Fibroblast of skin of right biceps (primary cell): ENCODE measurements at regions not wholly inside any gene's neighbourhood (a gene's known extent, or its start where the extent isn't known, plus 50 kb on each side); places are given as distances from the start of the nearest gene placed in this dataset.
"Not testable (repeated sequence)": the region's sequence is repeated elsewhere in the genome, so short reads cannot be mapped to it uniquely, and the experiment has no call there.

Experiments used
- DNase-seq: peaks from one replicate; pipeline ENCODE4 v3.0.0-alpha.2; 2013

DNA sequence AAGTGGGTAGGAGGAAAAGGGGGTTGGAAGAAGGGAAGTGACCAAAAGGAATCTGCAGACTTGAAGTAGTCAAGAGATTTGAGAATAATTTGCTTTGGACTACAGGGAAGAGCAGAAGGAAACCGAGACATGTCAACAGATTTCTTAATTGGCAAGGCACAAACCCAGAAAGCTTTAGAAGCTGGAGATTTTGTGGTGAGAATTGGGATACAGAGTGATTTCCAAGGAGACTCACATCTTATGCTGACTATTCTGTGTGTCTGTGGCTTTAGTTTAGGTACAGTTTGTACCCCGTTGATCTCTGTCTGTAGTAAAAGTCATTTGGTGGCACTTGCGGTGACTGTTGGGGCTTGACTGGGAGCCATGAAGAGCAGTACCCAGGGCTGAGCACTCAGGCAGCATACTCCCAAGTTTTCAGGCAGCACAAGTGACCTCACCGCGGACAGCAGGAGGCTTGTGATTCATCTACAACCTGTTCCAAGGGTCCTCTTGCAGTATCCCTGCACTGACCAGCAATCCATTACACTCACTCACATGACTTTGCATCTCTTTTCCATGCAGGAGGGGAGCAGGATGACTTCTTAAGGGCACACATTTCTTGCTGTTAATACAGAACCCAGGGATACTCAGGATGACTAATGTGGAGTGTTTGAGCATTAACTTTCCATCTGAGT, 97.1 kb upstream of the TNP1 start:
- peak; percentile 6 for DNase-seq

- DNase-seq = no peak
Measured at GRCh38 chr2:216951171-216951570, 91.3 kb upstream of the TNP1 start.

GRCh38 chr2:216950547-216950946, 90.7 kb upstream of the TNP1 start:
- DNase-seq = no peak

GRCh38 chr2:216949700-216950413, 90.0 kb upstream of the TNP1 start:
- peak; percentile 10 for DNase-seq

- no peak for DNase-seq
Measured at GRCh38 chr2:216947055-216947454, 87.2 kb upstream of the TNP1 start.

DNA sequence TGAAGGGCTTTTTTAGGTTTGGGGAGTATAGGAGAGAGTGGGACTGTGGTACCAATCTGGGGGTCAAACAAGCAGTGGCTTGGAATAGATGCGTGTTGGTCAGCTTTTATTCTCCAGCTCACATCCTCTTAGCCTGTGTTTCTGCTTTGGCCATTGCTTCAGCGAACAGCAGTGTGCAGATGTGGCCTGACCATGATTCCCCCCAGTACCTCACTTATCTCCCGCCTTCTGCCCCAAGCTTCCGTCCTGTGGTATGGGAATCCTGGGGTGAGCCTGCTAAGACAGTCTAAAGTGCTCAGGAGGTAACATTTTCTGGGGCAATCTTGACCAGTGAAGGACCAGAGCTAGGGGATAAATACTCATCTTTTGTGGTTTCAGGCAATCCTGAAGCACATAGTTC, 84.9 kb upstream of the TNP1 start:
- no peak for DNase-seq

DNA sequence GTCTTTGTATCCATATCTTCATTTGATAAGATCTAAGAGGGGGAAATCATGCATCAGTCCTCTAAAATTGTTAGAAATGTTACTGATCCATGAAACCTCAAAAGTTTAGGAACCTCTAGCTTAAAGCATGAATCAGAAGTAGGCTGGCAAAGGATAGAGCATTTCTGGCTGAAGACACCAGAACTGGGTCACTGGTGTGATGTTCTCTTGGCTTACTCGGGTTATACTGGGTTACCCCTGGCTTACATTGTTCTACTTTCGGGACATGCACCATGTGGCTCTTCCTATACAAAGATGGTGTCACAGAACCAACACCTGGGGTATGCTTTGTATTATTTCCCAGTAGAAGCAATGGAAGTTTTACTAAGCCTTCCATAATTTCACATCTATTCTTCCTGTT, 83.2 kb upstream of the TNP1 start:
- no peak for DNase-seq

GRCh38 chr2:216942465-216942864, 82.6 kb upstream of the TNP1 start:
- DNase-seq = no peak

GRCh38 chr2:216942016-216942415, 82.2 kb upstream of the TNP1 start:
- DNase-seq = no peak

DNA sequence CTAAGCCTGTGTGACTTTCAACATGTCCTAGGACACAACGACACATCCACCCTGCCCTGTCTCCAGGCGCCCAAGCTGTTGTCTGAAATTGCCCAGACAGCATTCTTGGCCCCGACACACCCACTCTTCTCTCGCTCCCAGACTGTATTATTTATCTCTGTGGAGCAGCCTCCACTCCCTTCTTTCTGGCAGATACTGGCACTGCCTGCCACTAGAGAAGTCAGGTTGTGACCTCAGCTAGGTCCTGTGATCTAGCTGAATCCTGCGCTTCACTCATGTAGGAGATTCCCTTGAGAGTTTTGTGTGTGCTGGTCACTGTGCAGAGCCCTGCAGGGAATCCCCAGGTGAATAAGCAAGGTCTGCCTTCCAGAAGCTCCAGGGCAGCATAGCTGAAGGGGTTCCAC, 77.1 kb upstream of the TNP1 start:
- no peak for DNase-seq

DNA sequence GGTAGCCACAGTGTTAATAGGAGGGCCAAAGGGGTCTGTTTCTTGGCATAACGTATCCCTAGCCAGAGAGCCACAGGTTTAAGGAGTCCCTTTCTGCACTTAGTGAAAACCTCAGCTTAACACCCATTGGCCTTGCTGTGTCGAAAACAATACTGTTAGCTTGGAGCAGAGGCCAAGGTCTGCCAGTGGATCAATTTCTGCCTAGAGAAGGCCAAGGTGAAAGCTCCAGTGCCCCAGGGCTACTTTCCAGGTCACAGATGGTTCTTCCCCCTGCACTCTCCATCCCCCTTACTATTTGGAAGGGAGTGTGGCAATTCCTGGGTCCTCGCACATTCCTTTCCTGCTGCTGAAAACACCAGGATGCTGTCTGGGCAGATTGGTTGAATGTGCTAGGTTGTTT, 74.8 kb upstream of the TNP1 start:
- no peak for DNase-seq

- DNase-seq = no peak
Measured at GRCh38 chr2:216934151-216934550, 74.3 kb upstream of the TNP1 start.

GRCh38 chr2:216932863-216933548, 73.1 kb upstream of the TNP1 start:
- no peak for DNase-seq

- DNase-seq = no peak
Measured at GRCh38 chr2:216932113-216932862, 72.4 kb upstream of the TNP1 start.

DNA sequence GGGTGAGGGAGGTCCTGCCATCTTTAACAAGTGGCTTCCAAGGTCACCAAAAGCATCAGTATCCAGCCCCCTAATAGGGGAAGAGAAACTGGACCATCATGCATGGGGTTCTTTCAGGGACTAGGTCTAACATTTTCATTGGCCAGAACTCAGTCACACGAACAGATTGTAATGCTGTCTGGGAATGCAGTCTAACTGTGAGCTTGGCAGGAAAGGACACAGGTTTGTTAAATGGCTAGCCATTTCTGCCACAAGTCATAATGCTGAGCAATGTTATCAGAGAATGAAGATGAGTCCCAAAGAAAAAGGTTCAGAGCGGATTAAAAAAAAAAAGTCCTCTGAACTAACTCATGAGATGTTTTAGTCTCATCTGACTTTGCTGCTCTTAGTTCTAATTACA, 70.9 kb upstream of the TNP1 start:
- no peak for DNase-seq

- DNase-seq = not testable (repeated sequence)
Measured at GRCh38 chr2:216929338-216929737, 69.5 kb upstream of the TNP1 start.

- no peak for DNase-seq
Measured at GRCh38 chr2:216927163-216927562, 67.3 kb upstream of the TNP1 start.

DNA sequence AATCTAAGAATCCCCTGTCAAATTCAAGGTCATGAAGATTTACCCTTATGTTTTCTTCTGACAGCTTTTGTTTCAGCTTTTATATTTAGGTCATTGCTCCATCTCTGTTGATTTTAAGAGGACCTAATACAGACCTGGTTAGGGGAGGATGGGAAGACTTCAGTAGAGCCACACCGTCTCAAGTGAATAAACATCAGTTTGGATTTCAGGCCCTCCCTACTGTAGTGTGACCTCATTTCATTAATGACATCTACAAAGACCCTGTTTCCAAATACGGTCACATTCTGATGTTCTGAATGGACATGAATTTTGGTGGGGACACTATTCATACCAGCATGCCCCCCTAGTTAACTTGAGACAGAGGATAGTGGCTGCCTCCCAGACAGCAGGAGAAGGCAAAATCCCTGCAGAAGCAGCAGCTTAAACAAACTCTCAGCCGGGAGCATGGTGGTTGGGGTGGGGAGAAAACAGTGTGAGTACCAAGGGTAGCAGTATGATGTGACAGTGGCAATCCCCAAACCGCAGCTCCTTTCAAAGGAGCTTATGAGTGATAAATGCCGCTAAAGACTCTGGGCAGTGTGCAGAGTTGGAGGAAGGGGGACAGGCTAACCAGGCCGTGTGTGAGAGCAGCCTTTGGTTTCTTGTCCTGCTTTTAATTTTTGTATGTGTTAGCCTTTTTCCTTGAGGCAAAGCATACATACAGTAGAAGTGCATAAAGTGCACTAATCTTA, 65.9 kb upstream of the TNP1 start:
- DNase-seq = no peak

DNA sequence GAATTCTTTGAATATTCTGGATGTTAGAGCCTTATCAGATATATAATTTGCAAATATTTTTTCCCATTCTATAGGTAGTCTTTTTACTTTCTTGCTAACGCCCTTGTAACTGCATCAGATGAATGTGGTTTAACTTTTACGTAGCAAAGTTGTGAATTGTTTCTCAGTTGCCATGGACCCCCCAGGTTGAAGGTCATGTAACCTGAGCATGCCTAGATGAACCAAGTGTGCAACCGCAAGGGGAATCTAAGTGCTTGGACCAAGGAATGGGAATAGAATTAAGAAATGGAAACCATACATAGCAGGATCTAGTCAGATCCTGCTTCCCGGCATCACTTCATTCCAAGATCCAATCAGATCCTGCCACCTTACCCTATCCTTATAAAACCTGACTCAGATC, 65.1 kb upstream of the TNP1 start:
- DNase-seq = no peak

DNA sequence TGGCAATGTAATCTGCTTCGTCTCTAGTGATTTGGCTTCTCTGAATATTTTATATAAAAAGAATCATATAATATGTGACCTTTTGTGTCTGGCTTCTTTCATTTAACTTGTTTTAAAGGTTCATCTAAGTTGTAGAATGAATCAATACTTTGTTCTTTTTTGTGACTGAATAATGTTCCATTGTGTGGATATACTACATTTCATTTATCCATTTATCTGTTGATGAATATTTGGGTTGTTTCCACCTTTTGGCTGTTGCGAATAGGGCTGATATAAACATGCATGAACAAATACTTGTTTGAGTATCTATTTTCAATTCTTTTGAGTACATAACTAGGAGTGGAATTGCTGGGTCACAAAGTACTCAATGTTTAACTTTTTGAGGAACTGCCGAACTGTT, 63.8 kb upstream of the TNP1 start:
- DNase-seq = no peak

DNA sequence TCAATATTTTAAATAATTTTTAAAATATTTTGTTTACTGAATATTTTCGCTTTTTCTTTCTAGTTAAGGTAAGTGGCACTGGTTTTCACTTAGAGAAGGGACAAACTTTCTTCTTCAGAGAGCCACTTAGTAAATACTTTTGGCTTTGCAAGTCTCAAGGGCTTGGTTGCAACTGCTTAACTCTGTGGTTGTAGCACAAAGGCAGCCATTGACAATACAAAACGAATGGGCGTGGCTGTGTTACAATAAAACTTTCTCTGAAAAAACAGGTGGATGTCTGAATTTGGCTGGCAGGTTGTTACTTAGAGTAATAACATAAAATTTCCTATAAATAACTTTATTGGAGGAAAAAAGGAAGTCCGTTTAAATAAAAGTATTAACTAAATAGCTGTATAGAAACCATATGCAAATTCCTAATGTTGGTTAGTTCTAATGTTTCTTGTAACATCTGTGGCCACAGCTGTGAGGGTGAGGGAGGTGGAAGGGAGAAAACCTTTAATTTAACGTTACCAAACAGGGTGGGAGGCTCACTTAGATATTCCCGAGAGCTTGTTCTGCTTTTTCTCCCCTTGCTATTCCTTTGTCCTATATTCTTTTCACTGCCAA, 62.4 kb upstream of the TNP1 start:
- DNase-seq = no peak

GRCh38 chr2:216920937-216921456, 61.1 kb upstream of the TNP1 start:
- no peak for DNase-seq
